Lower lobe of right lung (tissue), 2 donors: ENCODE measurements at regions not wholly inside any gene's neighbourhood (a gene's known extent, or its start where the extent isn't known, plus 50 kb on each side); places are given as distances from the start of the nearest gene placed in this dataset.
A peak's percentile ranks its signal among the peaks of the same experiment; 100 is the strongest.

Source experiments
- ATAC-seq, 2 donors: fragments of 200-7000 bp; cut with Tn5 transposase; one replicate each; pipeline ENCODE4 v1.9.1; 2020 to 2022; ENCODE audit warnings: mild to moderate bottlenecking in 2 of 2, moderate library complexity in 2 of 2
- DNase-seq: peaks from one replicate; pipeline ENCODE4 v3.0.0-alpha.2; 2020
- H3K27ac ChIP-seq: fragments of 200-600 bp; one replicate; pipeline ENCODE4 v1.8.0; 2022
- H3K27me3 ChIP-seq: fragments of 200-600 bp; one replicate; pipeline ENCODE4 v1.8.0; 2022; ENCODE audit warnings: low read depth
- H3K36me3 ChIP-seq: fragments of 200-600 bp; one replicate; pipeline ENCODE4 v1.8.0; 2022; ENCODE audit warnings: mild to moderate bottlenecking
- H3K4me1 ChIP-seq: fragments of 200-600 bp; one replicate; pipeline ENCODE4 v1.8.0; 2022
- H3K4me3 ChIP-seq: fragments of 200-600 bp; one replicate; pipeline ENCODE4 v1.8.0; 2022; ENCODE audit warnings: mild to moderate bottlenecking
- H3K9me3 ChIP-seq: fragments of 200-600 bp; one replicate; pipeline ENCODE4 v1.8.0; 2022
- CTCF ChIP-seq: fragments of 200-600 bp; IDR thresholded peaks from one replicate; pipeline ENCODE4 v1.8.0; 2022; ENCODE audit warnings: antibody characterized with exemption, mild to moderate bottlenecking
- intact Hi-C: fragments of 100-400 bp; cut with DNase I; formaldehyde crosslinking; loops from one replicate; pipeline ENCODE4 v1.11.0; 2022
- donor health status: DM: no; HTN: yes; CAD: no; lungs with severe emphysema.

- Histone ChIP-seq H3K36me3 (no peaks in the 10 kb centered on the region), H3K27me3 (no peaks in the 10 kb centered on the region), H3K4me1 (no peaks in the 10 kb centered on the region), H3K9me3 (no peaks in the 10 kb centered on the region), H3K27ac (no peak overlapping the region), H3K4me3 (no peak overlapping the region)
- intact Hi-C loops = no loop called here
- ATAC-seq (peak; percentile 23 to 28), DNase-seq (no peak)
- no peak for TF ChIP-seq CTCF
Observed at GRCh38 chr5:160175438-160176218, 53.7 kb upstream of the FABP6 start.

- ATAC-seq = no peak
- no peaks in the 10 kb centered on the region for H3K36me3 ChIP-seq
- H3K27me3 ChIP-seq = no peaks in the 10 kb centered on the region
- H3K27ac ChIP-seq = no peak overlapping the region
- no peak for DNase-seq
- H3K4me3 ChIP-seq = no peak overlapping the region
- H3K9me3 ChIP-seq = no peaks in the 10 kb centered on the region
- no peaks in the 10 kb centered on the region for H3K4me1 ChIP-seq
- intact Hi-C loops = no loop called here
- TF ChIP-seq CTCF = no peak
Observed at GRCh38 chr5:160174780-160175437, 54.4 kb upstream of the FABP6 start.

DNA sequence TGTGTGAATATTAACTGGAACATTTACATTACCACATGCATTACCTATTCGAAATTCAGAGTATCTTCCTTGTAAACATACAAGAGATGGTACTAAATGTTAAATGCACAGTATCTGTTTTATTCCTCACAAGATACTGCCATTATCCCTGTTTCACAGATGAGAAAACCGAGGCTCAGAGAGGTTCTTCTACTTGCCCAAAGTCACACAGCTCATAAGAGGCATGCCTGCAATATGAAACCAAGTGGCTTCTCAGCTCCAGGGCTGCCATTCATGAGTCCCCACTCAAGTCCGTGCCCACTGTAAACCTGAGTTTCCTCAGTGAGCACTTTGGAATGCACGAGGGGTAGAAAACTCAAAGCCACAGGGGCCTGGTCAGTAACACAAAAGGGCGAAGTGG, 55.0 kb upstream of the FABP6 start:
- Histone ChIP-seq H3K9me3 (no peaks in the 10 kb centered on the region), H3K4me3 (no peak overlapping the region), H3K4me1 (no peaks in the 10 kb centered on the region), H3K36me3 (no peaks in the 10 kb centered on the region), H3K27me3 (no peaks in the 10 kb centered on the region), H3K27ac (no peak overlapping the region)
- no peak for TF ChIP-seq CTCF
- ATAC-seq = no peak
- DNase-seq = no peak
- intact Hi-C loops = no loop called here

GRCh38 chr5:160171666-160172065, 52.4 kb upstream of the PWWP2A start:
- no peak for DNase-seq
- no peak for TF ChIP-seq CTCF
- peaks cover 1% of the 10 kb centered on the region for H3K4me1 ChIP-seq

DNA sequence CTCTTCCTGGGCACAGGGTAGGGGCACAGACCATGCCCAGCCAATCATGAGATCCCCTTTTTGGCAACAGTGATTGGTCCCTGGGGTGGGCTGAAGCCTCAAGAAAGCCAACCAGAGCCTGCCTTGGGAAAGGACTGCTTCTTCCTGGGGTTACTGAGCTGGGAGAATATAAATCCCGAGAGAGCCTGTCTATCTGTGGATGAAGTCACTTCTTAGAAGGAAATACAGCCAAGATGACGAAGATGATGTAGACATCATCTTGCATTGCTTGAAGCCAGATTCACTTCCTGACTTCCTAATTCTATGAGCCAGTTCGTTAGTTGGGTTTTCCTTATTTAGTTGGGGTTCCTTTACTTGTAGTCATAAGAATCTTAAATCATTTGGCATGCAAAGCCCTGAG, 50.1 kb upstream of the PWWP2A start:
- no peak for DNase-seq
- no peak for ATAC-seq
- peaks cover 24% of the 10 kb centered on the region for H3K4me1 ChIP-seq
- H3K27me3 ChIP-seq = no peaks in the 10 kb centered on the region
- TF ChIP-seq CTCF = no peak
- intact Hi-C loops = no loop called here
- H3K9me3 ChIP-seq = no peaks in the 10 kb centered on the region
- H3K4me3 ChIP-seq = no peak overlapping the region
- H3K27ac ChIP-seq = no peak overlapping the region
- H3K36me3 ChIP-seq = no peaks in the 10 kb centered on the region

More at GRCh38 chr5:160171666-160172065, 52.4 kb upstream of the PWWP2A start:
- H3K27ac ChIP-seq = no peak overlapping the region
- intact Hi-C loops = no loop called here
- H3K27me3 ChIP-seq = no peaks in the 10 kb centered on the region
- no peak for ATAC-seq
- H3K4me3 ChIP-seq = no peak overlapping the region
- no peaks in the 10 kb centered on the region for H3K9me3 ChIP-seq
- H3K36me3 ChIP-seq = no peaks in the 10 kb centered on the region
